ENCODE measurements at regions not wholly inside any gene's neighbourhood (a gene's known extent, or its start where the extent isn't known, plus 50 kb on each side); places are given as distances from the start of the nearest gene placed in this dataset.

DNA sequence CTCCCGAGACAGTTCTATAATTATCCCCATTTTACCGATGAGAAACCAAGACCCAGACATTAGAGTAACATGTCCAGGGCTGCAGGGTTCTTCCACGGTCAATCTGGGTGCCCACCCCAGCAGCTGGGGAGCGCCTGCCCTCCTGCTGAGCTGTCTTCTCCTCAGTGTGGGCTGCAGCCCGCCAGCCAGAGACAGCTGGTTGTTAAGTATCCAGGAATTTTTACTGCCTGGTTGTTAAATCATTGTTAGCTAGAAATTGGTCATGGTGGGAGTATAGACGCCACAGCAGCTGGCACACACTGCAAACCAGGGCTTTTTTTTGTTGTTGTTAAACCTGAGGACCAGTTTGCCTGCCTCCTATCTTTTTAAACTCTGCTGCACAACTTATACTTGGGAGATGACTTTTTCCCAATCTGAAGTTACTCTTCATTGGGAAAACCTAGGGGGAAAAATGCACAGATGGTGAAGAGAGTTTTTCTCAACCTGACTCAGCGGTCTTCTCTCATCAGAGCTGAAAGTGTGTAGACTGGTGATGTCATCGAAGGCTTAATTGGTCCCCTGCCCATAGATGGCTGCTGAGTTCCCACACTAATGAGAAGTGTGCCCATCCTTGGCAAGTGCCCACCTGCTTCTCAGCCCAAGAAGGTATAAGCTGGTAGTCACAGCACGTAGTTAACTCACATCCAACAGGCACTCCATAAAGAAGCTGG, 208.6 kb downstream of the DRD1 start:
- no peak for DNase-seq

DNA sequence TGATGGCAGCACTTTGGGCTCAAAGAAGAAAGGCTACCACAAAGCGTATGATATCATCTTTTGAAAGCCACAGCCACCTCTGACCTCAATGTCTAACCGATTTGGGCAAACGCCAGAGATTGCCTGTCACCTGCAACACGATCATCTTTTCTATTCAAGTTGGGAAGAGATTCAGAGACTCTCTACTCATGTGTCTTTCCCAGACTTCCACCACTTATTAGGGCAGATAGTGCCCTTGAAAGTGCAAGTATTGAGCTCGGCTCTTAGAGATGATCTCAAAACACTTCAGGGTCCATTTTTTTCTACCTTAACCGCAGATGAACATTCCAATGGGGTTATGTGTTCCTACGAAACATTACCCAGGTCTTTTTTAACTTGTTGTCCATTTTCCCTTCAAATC, 213.7 kb downstream of the DRD1 start:
- no peak for DNase-seq

DNA sequence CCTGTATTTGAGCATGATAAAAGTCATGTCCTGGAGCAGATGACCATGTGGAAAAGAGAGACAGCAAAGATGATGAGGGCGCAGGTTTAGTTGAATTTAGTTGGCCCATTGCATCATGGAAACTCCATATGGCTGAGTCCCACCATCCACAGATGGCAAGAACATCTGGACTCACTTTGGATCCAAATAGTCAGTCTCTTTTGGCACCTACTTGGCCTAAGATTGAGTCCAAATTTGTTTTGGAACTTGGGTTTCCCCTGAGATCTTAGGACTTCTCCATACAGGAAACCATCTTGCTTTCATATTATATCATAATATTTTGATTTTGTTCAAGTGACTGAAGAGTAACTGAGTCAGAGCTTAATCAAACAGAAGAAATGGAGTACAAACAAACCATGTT, 217.5 kb downstream of the DRD1 start:
- DNase-seq: no peak

DNA sequence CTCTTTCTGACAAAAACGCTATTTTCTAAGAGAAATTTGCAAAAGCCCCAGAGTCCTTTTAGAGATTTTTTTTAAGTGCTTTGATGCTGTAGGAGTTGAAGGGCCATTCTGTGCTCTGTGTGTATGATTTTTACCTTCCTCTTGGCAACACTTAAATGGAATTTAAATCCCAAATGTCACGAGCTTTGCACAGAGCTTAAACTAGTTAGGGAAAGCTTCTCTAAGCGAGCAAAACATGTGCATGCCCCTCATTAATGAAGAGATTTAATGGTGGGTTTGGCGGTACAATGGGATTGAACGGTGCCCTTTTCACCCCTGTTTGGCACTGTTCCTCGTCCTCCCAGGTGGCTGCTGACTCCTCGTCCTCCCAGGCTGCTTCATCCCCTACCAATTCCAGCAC, 220.7 kb downstream of the DRD1 start:
- no peak for DNase-seq

DNA sequence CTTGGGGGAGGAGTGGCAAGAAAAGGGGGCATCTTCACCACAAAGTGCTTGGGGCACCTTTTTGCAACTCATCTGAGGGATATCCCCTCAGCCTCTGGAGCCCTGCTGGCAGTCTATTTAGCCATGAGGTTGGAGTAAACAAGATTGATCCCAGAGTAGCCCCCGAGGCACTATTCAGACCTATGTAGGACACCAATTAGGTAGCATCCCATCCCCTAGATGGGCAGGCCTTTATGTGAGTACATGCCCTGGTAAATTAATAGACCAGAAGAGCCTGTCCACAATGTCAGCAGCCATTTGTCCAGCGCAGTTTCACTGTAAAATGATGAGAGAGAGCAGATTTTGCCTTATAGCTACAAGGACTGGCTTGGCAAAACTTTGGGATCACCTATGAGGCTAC, 221.4 kb downstream of the DRD1 start:
- DNase-seq: no peak

DNA sequence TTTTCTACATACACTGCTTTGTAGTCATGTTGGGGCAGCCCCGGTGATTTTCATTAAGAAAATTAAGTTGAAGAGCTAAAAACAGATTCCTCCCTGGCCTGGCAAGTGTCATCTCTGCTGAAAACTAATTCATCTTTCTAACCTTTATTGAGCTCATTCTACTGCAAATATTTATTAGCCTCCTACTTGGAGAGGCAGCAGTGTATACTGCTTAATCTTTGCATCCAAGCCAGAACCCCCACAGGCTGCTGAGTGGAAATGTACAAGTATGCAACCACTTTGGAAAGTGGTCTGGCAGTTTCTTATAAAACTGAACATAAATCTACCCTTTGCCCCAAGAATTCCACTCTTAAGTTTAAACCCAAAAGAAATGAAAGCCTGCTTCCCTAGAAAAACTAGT, 223.4 kb downstream of the DRD1 start:
- DNase-seq: no peak

DNA sequence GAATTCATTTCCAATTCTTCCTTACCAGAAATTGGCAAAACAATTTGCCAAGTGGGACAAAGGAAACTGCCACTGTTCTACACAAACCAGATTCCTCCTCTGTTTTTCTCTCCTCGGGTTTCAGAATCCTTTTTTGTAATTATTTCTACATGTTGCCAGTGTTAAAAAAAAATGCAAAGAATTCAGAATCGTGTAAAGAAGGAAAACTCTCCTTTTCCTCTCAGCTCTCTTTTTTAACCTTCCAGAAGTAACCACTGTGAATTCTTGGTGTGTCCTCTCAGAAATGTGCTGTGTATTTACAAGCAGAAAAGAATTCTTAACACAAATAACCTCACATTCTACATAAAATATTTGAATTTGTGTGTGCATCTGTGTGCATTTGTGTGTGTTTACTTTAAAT, 224.6 kb downstream of the DRD1 start:
- no peak for DNase-seq

DNA sequence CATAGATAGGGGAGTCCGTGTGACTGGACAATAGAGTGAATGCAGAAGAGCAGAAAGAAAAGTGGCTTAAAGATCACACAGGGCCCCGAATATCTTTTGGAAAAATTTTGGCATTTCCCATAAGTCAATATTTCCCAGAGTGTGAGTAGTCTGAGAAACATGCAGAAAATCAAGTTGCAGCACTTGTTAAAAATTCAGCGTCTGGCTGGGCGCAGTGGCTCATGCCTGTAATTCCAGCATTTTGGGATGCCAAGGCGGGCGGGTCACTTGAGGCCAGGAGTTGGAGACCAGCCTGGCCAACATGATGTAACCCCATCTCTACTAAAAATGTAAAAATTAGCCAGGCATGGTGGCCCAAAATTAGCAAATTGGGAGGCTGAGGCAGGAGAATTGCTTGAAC, 227.0 kb downstream of the DRD1 start:
- DNase-seq: no peak

DNA sequence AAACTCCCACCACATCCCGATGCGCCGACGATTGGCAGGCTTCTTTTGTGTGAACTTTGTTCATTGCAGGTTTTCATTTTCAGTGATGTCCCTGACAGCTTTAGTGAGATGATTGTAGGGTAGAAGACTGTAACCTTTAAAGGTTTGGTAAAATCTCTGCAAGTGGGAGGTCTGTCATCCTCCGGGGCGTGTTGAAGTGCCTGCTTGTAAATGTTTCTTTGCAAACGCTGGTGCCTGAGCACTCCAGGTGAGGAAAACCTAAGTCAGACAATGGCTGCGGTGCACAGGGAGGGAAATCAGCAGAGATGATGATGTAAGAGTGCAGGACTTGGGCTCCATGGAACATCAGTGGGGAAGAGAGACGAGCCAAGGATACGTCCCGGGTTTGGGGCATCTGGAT, 228.1 kb downstream of the DRD1 start:
- DNase-seq: no peak

DNA sequence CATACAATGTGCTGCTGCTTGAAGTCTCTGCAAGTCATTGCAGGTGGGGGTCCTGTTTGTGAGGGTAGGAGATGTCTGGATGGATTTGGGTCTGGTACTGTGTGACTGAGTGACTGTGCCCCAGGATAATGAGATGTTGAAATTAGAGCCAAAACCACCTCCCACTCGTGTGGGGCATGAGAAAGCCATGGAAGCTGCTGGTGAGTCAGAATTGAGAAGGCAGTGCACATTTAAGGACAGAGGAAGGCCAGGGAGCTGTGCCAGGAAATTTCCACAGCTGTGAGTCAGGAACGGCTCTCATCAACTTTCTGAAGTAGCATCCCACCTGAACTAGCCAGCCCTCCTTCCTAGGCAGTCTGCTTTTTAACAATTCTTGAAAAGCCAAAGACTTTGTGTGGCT, 229.8 kb downstream of the DRD1 start:
- no peak for DNase-seq

DNA sequence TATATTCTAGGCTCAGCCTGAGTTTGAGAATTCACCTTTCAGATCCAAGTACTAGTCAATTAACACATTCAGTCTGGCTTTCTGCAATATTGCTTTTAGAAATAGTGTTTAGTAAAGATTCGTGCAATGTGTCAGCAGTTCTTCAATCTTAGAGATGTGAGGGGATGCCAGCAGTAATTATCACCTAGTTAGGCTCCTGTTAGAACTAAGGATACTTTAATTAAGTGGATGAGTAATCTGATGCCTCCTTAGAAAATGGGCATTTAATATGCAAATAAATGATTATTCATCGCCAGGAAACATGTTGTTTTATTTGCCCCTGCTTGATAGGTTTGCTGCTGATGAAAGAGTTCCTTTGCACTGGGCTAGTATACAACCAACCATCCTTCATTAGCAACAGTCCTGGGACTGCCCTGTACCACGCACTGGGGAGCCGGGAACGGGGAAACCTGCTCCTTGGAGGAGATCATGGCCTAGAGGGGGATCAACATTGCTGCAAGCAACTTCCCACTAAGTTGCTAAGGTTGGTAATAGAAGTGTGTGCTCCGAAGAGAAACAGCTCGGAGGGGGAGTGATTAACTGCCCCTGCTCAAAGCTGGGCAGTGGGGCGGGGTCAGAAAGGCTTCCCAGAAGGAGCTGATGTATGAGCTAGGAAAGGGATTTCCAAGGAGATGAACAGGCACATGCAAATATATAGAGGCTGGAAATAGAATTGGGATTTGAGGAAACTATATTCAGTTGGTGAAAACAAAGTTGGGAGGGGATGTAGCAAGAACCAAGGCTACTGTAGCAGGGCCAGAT, 231.8 kb downstream of the DRD1 start:
- no peak for DNase-seq

DNA sequence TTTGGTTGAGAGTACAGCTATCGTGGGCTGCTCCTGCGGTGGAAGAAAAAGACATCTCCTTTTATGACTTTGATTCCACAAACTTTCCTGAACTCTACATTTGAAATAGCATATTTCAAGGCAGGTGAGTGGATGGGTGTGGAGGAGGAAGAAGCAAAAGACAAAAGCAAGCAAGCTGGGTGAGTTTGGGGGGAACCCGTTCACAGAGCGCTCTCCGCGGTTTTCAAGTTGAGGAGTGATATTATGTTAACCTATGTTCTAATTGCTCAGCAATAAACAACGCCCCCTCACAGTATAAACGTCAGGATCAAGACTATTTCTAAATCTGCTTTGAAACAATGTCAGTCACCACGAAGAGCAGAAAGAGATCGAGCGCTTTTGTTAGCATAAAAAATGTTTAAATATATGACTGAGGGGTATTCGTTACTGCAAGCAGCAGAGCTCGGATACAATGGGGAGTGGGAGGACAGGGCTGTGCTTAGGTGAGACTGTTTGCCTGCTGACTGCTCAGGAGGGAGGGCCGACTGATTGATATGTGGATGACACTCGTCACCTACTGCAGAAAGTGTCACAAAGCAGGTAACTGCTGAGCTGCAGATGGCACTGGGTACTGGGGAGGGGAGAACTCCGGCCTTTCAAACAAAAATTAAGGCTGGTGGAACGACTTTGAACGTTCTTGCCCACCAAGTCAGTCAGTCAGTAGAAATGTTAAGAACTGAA, 236.5 kb downstream of the DRD1 start:
- no peak for DNase-seq

DNA sequence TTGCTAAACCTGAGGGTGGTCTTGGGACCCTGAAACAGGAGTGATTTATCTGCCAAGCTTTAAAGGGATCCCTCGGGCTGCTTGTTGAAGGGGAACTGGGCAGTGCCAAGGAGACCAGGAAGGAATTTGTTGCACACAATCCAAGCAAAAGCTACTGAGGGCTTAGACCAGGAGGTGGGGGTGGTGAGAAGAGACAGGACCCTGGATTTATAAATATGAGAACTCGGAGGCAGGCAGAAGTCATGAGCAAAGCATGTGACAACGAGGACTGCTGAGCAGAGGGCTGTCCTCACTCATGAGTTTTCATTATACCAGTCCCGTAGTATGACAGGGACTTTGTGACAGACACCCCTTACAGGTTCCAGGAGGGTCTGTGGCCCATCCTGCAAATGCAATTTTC, 237.3 kb downstream of the DRD1 start:
- no peak for DNase-seq

DNA sequence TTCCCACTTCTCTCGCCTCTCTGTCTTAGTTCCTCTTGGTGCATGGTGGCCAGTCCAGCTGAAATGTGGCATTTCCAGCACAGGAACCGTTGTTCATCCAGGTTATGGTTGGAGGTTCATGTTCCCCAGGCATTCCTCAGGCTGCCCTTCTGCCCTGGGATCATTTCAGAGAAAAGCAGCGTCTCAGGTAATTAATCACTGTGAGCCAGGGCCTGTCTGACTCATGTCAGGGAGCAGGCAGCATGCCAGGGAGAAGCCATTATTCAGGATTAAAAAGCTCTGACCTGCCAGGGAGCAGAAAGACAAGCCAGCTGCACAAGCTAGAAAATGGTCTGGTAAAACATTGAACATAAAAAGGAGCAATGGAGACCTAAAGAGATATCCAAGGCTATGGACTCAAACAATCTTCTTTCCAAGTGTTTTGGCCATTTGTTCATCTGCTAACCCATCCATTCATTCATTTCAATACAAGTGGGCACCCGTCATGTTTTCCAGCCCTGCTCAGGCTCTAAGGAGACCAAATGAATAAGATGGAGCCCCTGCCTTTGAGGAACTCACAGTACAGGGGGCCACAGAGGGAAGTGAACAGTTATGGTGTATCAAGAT, 241.4 kb downstream of the DRD1 start:
- no peak for DNase-seq

DNA sequence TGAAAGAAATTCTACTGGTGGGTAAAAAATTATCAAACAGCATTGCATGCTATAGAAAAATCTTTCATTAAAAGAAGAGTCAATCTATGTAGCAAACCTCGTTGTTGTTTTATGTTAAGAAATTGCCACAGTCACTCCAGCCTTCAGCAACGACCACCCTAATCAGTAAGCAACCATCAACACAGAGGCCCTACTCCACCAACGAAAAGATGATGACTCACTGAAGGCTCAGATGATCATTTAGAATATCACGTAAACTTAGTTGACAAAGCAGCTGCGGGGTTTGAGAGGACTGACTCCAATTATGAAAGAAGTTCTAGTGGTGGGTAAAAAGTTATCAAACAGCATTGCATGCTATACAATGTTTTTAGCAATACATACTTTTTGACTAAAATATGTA, 242.6 kb downstream of the DRD1 start:
- DNase-seq: no peak

DNA sequence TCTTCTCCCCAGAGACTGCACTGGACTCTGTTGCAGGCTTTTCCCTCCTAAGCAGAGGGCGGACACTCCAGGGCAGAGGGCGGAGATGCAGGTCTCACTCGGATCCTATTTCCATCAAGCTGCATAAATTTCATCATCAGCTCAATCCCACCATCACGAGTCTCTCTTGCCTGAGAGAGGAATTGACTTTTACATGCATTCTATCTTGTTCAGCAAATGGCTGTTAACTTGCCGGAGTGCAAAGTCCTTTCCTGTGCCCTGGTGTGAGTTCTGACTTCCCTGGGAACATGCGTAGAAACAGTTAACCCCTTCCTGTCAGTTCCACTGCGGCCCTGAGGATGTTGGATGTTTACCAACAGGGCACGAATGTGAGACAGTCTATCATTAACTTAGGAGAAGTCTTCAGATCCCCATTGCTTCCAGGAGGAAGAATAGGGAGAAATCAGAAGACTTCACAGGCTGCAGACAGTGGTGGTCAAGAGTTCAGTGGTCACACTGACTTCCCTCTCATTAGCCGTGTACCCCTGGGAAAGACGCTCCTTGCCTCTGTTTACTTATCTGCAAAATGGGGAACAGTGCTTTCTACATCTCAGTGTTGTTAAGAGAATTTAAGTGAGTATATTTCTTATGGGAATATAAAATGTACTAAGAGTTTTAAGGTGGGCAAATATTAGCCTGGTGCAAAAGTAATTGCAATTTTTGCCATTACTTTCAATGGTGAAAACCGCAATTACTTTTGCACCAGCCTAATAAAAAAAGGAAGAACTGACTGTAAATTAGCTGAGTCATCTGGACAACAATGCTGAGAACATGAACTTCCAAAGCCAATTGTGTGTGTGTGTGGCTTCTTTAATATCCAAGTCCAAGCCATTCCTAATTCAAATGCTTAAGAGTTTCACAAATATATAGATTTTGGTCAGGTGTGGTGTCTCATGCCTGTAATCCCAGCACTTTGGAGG, 248.0 kb downstream of the DRD1 start:
- DNase-seq: no peak

DNA sequence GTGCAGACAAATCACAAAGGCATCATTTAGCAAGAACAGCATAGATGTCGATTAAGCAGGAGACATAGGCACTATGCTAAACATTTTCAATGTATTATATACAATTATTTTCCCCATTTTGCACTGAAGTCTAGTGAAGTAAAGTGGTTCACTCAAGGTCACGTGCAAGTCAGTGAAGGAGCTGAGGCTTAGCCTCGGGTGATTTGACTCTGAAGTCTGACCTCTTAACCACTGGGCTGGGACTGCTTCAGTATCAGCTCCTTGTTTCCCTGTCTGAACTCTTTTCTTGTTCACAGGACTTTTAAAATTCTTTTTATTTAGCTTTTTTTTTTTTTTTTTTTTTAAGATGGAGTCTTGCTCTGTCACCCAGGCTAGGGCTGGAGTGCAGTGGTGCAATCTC, 262.7 kb downstream of the DRD1 start:
- DNase-seq: no peak

DNA sequence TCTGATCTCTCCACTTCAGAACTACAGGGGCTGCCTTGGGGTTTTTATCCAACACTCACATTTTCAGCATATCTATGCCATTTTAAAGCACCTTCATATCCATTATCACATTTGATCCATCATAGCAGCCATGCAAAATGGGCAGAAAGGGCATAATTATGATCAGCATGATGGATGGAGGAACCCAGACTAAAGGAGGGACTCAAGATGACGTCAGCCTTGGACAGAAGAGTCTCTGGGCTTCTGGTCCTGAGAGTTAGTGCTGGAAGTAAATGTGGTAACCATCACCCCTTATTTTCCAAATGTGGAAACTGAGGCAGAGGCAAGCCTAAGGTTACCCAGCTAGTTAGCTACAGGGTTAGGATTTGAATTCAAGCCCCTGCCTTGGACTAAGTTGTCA, 273.1 kb downstream of the DRD1 start:
- no peak for DNase-seq

DNA sequence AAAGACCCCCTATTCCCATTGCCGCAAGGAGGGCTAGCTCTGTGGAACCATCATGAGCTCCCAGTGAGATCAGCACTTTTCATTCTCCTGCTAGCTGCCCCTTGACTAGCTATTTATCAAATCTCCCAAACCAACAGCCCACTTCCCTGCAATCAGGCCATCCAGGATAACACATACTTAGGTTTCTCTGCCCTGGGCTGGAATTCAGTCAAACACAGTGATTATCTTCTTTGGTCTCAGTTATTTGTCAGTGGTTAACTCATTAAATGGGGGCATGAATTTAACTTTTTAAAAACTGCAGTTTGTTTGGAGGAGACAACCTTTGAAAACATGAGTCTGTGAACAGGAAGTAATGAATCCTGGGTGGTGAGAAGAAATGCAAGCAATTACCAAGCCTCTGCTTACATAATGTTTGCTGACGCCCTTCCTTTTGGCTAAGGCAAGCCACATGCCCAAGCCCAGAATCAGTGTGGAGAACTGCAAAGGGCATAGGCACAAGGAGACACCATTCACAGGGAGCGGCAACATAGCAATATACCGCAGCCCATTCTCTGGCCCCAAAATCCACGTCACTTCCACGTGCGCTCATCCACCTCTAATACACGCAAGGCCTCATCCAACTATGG, 275.0 kb downstream of the DRD1 start:
- DNase-seq: no peak

DNA sequence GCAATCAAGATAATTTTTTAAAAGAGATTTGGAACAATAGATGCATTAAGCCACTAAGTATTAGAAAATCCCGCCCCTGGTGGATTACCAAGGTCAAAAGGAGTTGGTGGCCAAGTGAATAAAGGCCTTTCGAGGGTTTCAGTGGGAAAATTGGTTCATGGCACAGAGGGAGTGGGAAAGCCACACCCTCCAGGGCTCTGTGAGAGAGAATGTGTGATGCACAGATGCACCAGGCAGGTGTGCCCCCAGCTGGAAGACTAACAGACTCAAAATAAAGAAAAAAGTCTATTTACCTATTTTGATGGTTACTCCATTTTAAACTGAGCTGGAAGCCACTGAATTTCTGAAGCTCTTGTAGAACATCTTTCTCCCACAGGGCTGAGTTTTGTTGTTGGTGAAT, 278.0 kb downstream of the DRD1 start:
- no peak for DNase-seq

DNA sequence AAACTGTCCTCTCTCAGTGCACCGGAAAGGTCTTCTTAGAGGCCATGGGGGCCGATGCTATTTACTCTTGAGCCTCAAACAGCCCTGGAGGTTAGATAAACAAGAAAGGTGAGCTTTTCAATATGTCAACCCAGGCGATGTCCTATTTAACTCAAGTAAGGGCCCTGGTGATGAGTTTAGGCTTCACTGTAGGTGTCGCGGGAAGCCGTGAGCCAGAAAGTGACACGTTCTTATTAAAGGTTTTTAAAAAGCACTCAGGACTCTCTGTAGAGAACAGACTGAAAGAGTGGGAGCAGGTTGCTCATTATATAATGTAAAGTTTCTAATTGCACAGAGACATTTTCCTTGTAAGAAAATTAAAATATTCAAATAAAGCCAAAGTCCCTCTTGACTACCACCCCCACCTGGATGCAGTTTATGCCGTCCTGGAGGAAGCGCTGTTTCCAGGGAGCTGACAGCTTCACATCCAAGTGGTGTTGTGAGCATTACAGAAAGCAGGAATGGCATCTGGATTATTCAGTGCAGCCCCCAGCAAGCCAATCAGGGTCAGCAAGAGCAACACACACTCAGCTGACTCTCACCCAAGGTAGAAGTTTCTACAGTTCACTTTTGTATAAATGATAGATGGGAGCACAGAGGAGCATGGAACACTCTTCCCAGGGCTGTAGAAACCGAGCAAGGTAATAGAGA, 280.3 kb downstream of the DRD1 start:
- no peak for DNase-seq

Data from CD4-positive, alpha-beta T cell treated with Interleukin-15 for 1 hour (primary cell).